Astrocyte of the cerebellum (primary cell): ENCODE measurements at regions not wholly inside any gene's neighbourhood (a gene's known extent, or its start where the extent isn't known, plus 50 kb on each side); places are given as distances from the start of the nearest gene placed in this dataset.

Experiments
- DNase-seq: peaks from one replicate; pipeline ENCODE4 v3.0.0-alpha.2; 2011; ENCODE audit warnings: low read depth
- H3K4me3 ChIP-seq: 2 replicates; pipeline ENCODE4 v1.5.1; 2011; ENCODE audit warnings: mild to moderate bottlenecking, low read depth, low read length, moderate library complexity
- CTCF ChIP-seq: IDR thresholded peaks from 2 replicates; pipeline ENCODE4 v1.5.1; 2012; ENCODE audit warnings: low read length, low read depth, moderate library complexity, mild to moderate bottlenecking; ENCODE audit errors: missing control alignments
- in situ Hi-C: cut with HindIII; loops from 2 replicates; pipeline ENCODE4 v1.10.0; 2017; ENCODE audit warnings: low sequenced_read_pairs

- TF ChIP-seq CTCF = no peak
- in situ Hi-C loops = no loop called here
- no peak for DNase-seq
- no peak overlapping the region for H3K4me3 ChIP-seq
Measured at GRCh38 chr9:86796666-86797065, 150.6 kb downstream of the GAS1 start.

GRCh38 chr9:86795823-86796553 is 151.3 kb downstream of the GAS1 start:
- in situ Hi-C loops = no loop called here
- DNase-seq = peak; percentile 19
- no peak overlapping the region for H3K4me3 ChIP-seq
- peak; percentile 42 for TF ChIP-seq CTCF

GRCh38 chr9:86795047-86795442 is 152.3 kb downstream of the GAS1 start:
- DNase-seq = no peak
- no peak overlapping the region for H3K4me3 ChIP-seq
- in situ Hi-C loops = no loop called here
- TF ChIP-seq CTCF = no peak

DNA sequence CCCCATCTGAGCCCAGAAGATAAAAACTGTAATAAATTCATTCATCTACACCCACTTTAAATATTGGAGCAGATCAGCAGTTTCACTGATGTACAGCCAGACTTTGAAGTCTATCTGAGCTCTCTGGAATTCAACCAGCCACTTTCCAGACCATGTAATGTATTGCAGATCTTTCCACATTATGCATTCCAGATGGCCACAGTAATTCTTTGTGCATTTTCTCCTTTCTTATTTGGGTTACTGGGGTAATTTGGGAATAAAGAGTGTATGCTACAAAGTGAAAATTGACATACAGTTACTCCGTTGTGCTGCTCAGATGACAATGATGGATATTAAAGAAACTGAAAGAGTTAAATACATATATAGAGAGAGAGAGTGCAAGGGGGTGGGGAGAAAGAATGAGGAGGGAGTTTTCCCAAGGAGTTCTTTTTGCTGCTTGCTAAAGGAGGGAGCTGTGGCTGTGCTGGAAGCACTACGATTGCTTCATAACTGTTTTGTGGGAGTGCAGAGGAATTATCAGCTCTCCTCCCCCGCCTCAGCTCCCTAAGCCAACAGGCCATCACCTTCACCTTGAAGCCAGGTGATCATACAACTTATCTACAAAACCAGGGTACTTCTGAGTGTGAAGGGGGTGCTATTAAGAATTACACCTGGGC is 152.8 kb downstream of the GAS1 start:
- peak; percentile 82 for DNase-seq
- no peak overlapping the region for H3K4me3 ChIP-seq
- no peak for TF ChIP-seq CTCF
- in situ Hi-C loops = no loop called here

DNA sequence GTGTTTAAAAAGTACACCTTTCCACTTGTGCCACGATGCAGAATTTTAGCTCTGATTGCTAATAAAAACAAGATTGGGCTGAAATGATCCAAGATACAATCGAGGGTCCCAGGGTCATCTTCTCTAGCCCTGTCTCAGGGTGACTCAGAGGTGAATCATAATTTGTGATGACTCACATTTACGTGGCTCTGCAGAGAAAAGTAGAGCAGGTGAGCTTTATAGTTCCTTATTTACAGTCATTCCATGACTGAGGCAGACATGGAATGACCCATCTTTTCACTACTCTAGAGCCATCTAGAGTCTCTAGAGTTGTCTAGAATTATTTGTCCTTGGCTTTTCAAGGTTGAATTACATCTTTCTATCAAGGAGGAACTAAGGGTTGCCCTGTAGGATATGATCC is 155.2 kb downstream of the GAS1 start:
- TF ChIP-seq CTCF = no peak
- DNase-seq = no peak
- in situ Hi-C loops = no loop called here
- H3K4me3 ChIP-seq = no peak overlapping the region

GRCh38 chr9:86790805-86791204 is 156.5 kb downstream of the GAS1 start:
- no peak for TF ChIP-seq CTCF
- in situ Hi-C loops = no loop called here
- DNase-seq = no peak

More at GRCh38 chr9:86790805-86791204, 156.5 kb downstream of the GAS1 start:
- no peak overlapping the region for H3K4me3 ChIP-seq
